Duodenal mucosa (tissue), 2 donors: ENCODE measurements at regions not wholly inside any gene's neighbourhood (a gene's known extent, or its start where the extent isn't known, plus 50 kb on each side); places are given as distances from the start of the nearest gene placed in this dataset.

Experiments used
- H3K27ac ChIP-seq: one replicate; pipeline ENCODE4 v1.7.0; 2013; ENCODE audit warnings: low read depth, low read length
- H3K27me3 ChIP-seq, 2 donors: one replicate each; pipeline ENCODE4 v1.7.0; 2013; ENCODE audit warnings: low read length in 2 of 2, control low read depth in 1 of 2; ENCODE audit not compliant: insufficient read depth in 2 of 2, control insufficient read depth in 1 of 2
- H3K36me3 ChIP-seq, 2 donors: one replicate each; pipeline ENCODE4 v1.7.0; 2013; ENCODE audit warnings: low read length in 2 of 2, control low read depth in 1 of 2; ENCODE audit not compliant: insufficient read depth in 2 of 2, control insufficient read depth in 1 of 2
- H3K4me1 ChIP-seq, 2 donors: one replicate each; pipeline ENCODE4 v1.7.0; 2013; ENCODE audit warnings: low read length in 2 of 2, control low read depth in 1 of 2; ENCODE audit not compliant: insufficient read depth in 2 of 2, control insufficient read depth in 1 of 2
- H3K4me3 ChIP-seq, 2 donors: one replicate each; pipeline ENCODE4 v1.7.0; 2013; ENCODE audit warnings: low read length in 2 of 2, low read depth in 1 of 2
- H3K9ac ChIP-seq, 2 donors: one replicate each; pipeline ENCODE4 v1.7.0; 2013; ENCODE audit warnings: low read length in 2 of 2, low read depth in 1 of 2
- H3K9me3 ChIP-seq, 2 donors: one replicate each; pipeline ENCODE4 v1.7.0; 2013; ENCODE audit warnings: low read length in 2 of 2, control low read depth in 1 of 2; ENCODE audit not compliant: control insufficient read depth in 1 of 2

- Histone ChIP-seq H3K9me3 (no peaks in the 10 kb centered on the region), H3K27ac (no peak overlapping the region), H3K9ac (no peak overlapping the region), H3K4me3 (no peak overlapping the region), H3K27me3 (no peaks in the 10 kb centered on the region), H3K36me3 (no peaks in the 10 kb centered on the region), H3K4me1 (peaks cover 0 to 7% of the 10 kb centered on the region in 2 donors)
These were observed 327.3 kb downstream of the PTEN start for GRCh38 chr10:88190540-88191235.

DNA sequence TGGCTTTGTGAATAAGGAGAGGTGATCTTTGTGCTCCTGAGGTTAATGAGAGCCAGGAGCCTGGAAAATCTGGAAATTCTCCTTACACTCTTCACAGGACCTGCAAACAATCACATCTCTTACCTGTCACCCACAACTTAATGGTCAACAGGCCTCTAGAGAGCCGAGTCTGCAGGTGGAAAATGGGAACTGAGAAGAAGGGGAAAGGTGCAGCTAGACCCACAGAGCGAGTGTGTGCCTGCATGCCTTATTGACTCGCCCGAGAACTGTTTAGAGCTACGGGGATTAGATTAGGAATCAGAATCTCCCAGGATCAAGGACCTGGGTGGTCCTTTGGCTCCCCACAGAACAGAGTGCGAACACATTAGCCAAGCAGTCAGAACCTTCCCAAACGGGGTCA lies 329.6 kb downstream of the PTEN start:
- Histone ChIP-seq H3K4me3 (no peak overlapping the region), H3K36me3 (no peaks in the 10 kb centered on the region), H3K9me3 (no peaks in the 10 kb centered on the region), H3K9ac (no peak overlapping the region), H3K27me3 (no peaks in the 10 kb centered on the region), H3K4me1 (peaks cover 0 to 7% of the 10 kb centered on the region in 2 donors), H3K27ac (no peak overlapping the region)

DNA sequence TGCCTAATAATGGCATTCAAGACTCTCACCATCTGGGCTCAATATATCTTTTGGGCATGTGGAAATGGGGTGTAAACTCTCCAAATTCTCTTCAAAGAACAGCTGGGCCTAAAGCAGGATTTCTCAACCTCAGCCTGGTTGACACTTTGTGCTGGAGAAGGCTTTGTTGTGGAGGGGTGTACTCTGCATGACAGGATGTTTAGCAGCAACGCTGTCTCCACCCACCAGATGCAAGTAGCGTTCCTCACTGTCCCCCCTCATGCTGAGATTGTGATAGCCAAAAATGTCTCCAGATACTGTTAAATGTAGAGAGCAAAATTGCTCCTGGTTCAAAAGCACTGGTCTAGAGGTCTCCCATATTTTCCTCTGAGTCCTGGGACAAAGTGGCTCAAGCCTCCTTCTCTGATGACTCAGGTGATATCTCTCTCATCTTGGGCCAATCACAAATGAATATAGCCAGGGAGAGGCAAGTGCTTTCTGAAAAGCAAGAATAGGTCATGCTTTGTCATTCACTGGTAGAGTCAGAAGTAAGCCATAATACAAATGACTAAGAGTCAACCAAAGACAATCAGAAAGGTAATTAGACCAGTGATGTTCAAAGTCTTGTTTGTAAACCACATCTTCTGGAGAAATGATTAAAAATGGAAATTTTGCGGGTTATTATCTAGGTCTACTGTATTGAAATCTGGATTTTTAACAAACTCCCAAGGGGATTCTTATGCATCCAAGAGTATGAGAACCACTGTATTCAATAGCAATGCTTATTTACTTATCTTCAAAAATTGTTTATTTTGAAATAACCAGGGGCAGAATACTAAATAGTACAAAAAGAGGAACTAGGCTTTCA lies 330.8 kb downstream of the PTEN start:
- H3K36me3 ChIP-seq: no peaks in the 10 kb centered on the region
- H3K9me3 ChIP-seq: no peaks in the 10 kb centered on the region
- no peak overlapping the region for H3K27ac ChIP-seq
- no peak overlapping the region for H3K9ac ChIP-seq
- H3K4me1 ChIP-seq: peaks cover 0 to 7% of the 10 kb centered on the region in 2 donors
- no peaks in the 10 kb centered on the region for H3K27me3 ChIP-seq
- no peak overlapping the region for H3K4me3 ChIP-seq

DNA sequence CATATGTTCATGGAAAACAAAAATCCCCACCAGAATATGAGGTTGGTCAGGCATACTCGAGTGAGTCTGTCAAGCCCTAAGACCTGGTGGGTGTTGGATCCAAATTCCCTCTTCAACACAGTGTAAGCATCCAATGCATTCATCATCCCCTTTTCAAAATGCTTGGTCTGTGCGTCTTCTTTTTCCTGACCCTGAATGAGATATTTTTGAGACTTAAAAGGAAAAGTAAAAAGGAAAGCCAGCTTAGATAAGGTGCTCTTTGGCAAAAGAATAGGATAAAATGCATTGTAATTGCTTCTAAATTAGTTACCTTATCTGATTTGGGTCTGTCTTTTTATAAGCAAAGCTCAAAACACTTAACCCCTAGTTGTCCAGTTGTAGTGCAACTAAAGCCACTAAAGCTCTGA lies 331.5 kb downstream of the PTEN start:
- H3K9me3 ChIP-seq: no peaks in the 10 kb centered on the region
- no peaks in the 10 kb centered on the region for H3K27me3 ChIP-seq
- H3K36me3 ChIP-seq: no peaks in the 10 kb centered on the region
- H3K9ac ChIP-seq: no peak overlapping the region
- H3K4me1 ChIP-seq: peaks cover 0 to 7% of the 10 kb centered on the region in 2 donors
- no peak overlapping the region for H3K27ac ChIP-seq
- H3K4me3 ChIP-seq: no peak overlapping the region

DNA sequence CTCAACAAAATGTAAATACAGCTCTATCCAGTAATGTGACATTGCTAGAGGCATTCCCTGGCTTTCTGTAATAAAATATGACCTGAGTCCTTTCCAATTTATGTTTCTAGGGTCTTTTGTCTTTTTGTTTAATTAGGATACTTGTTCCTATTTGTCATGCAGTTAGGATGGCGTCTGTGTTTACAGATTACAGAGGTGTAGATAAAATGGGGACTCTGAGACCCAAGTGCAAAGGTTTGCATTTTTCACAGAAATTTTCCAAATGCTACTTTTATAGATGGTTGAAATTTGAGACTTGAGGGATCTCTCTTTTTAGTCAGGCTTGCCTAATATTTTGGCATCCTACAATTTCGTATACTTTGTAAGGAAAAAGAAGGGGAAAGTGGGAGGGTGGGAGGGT lies 332.4 kb downstream of the PTEN start:
- H3K9me3 ChIP-seq: no peaks in the 10 kb centered on the region
- H3K27ac ChIP-seq: no peak overlapping the region
- H3K9ac ChIP-seq: no peak overlapping the region
- no peak overlapping the region for H3K4me3 ChIP-seq
- H3K36me3 ChIP-seq: no peaks in the 10 kb centered on the region
- peaks cover 0 to 7% of the 10 kb centered on the region in 2 donors for H3K4me1 ChIP-seq
- no peaks in the 10 kb centered on the region for H3K27me3 ChIP-seq

GRCh38 chr10:88196291-88196690 lies 332.9 kb downstream of the PTEN start:
- H3K4me1 ChIP-seq: peaks cover 0 to 7% of the 10 kb centered on the region in 2 donors
- no peak overlapping the region for H3K4me3 ChIP-seq
- no peaks in the 10 kb centered on the region for H3K9me3 ChIP-seq
- no peaks in the 10 kb centered on the region for H3K36me3 ChIP-seq
- no peak overlapping the region for H3K9ac ChIP-seq
- H3K27ac ChIP-seq: no peak overlapping the region
- H3K27me3 ChIP-seq: no peaks in the 10 kb centered on the region

GRCh38 chr10:88198023-88198422 lies 334.6 kb downstream of the PTEN start:
- Histone ChIP-seq H3K9me3 (no peaks in the 10 kb centered on the region), H3K4me3 (no peak overlapping the region), H3K4me1 (peaks cover 0 to 7% of the 10 kb centered on the region in 2 donors), H3K27me3 (no peaks in the 10 kb centered on the region), H3K9ac (no peak overlapping the region), H3K36me3 (no peaks in the 10 kb centered on the region), H3K27ac (no peak overlapping the region)

GRCh38 chr10:88200312-88201032 lies 337.0 kb downstream of the PTEN start:
- Histone ChIP-seq H3K9ac (no peak overlapping the region), H3K27ac (no peak overlapping the region), H3K36me3 (no peaks in the 10 kb centered on the region), H3K9me3 (no peaks in the 10 kb centered on the region), H3K4me3 (no peak overlapping the region), H3K4me1 (peaks cover 0 to under 1% of the 10 kb centered on the region in 2 donors), H3K27me3 (no peaks in the 10 kb centered on the region)

DNA sequence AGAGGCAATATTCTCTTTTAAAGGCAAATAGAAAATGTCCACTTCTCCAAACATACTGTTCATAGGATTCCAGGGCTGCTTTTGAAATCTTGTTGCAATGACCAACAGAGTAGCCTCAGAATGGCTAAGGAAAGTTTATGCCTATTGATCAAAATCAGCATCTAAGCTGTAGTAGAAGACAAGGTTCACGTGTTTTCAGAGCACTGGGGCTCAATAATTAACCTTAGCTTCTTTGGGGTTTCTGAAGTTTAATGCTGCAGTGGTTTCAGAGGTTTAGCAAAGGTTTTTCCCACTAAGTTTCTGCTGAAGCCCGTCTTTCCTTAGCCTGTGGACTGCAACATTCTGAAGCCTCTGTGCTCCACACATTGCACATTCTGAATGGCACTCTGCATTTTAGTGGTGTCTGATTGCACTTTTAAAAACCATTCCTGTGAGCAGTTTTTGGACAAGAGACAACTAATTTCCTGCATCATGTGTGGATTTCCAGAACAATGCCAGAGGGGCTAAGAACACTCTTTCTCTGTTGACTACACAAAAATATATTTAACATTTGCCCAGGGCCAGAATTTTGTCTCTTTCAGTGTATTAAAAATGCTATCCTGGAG lies 342.5 kb downstream of the PTEN start:
- H3K36me3 ChIP-seq: no peaks in the 10 kb centered on the region
- no peaks in the 10 kb centered on the region for H3K4me1 ChIP-seq
- no peak overlapping the region for H3K4me3 ChIP-seq
- H3K9ac ChIP-seq: no peak overlapping the region
- H3K27ac ChIP-seq: no peak overlapping the region
- no peaks in the 10 kb centered on the region for H3K27me3 ChIP-seq
- no peaks in the 10 kb centered on the region for H3K9me3 ChIP-seq
